Left ventricle myocardium inferior (tissue), 1 donor: ENCODE measurements at regions not wholly inside any gene's neighbourhood (a gene's known extent, or its start where the extent isn't known, plus 50 kb on each side); places are given as distances from the start of the nearest gene placed in this dataset.

Source experiments
- DNase-seq: peaks from one replicate; pipeline ENCODE4 v3.0.0-alpha.2; 2020
- H3K27ac ChIP-seq: fragments of 200-600 bp; replicated peaks from 2 replicates; pipeline ENCODE4 v1.8.0; 2021
- H3K27me3 ChIP-seq: fragments of 200-600 bp; 2 replicates; pipeline ENCODE4 v1.8.0; 2021; ENCODE audit warnings: low read depth
- H3K36me3 ChIP-seq: fragments of 200-600 bp; 2 replicates; pipeline ENCODE4 v1.8.0; 2021
- H3K4me1 ChIP-seq: fragments of 200-600 bp; 2 replicates; pipeline ENCODE4 v1.8.0; 2021
- H3K4me3 ChIP-seq: fragments of 200-600 bp; 2 replicates; pipeline ENCODE4 v1.8.0; 2021; ENCODE audit warnings: mild to moderate bottlenecking, moderate library complexity
- H3K9me3 ChIP-seq: fragments of 200-600 bp; replicated peaks from 2 replicates; pipeline ENCODE4 v1.8.0; 2021
- CTCF ChIP-seq: fragments of 200-600 bp; IDR thresholded peaks from 2 replicates; pipeline ENCODE4 v1.8.0; 2021; ENCODE audit warnings: antibody characterized with exemption, mild to moderate bottlenecking, borderline replicate concordance
- intact Hi-C: fragments of 100-400 bp; cut with micrococcal nuclease; formaldehyde crosslinking; loops from one replicate; pipeline ENCODE4 v1.11.0; 2022
- donor health status: DM: no; HTN: yes; CAD: no; lungs with severe emphysema.

GRCh38 chr3:35200056-35200455 is 439.3 kb upstream of the ARPP21 start:
- DNase-seq, result no peak
- no peaks in the 10 kb centered on the region for H3K36me3 ChIP-seq
- H3K27ac ChIP-seq, result no peak overlapping the region
- H3K4me1 ChIP-seq, result no peaks in the 10 kb centered on the region
- no peaks in the 10 kb centered on the region for H3K9me3 ChIP-seq
- H3K27me3 ChIP-seq, result no peaks in the 10 kb centered on the region
- no peak for TF ChIP-seq CTCF
- intact Hi-C loops, result no loop called here
- no peak overlapping the region for H3K4me3 ChIP-seq

- TF ChIP-seq CTCF, result no peak
- no peaks in the 10 kb centered on the region for H3K36me3 ChIP-seq
- no peaks in the 10 kb centered on the region for H3K9me3 ChIP-seq
- no peak for DNase-seq
- no peaks in the 10 kb centered on the region for H3K4me1 ChIP-seq
- H3K27ac ChIP-seq, result no peak overlapping the region
- intact Hi-C loops, result no loop called here
- H3K27me3 ChIP-seq, result no peaks in the 10 kb centered on the region
- no peak overlapping the region for H3K4me3 ChIP-seq
These were observed 438.1 kb upstream of the ARPP21 start for GRCh38 chr3:35201211-35201610.

GRCh38 chr3:35215525-35216500 is 423.5 kb upstream of the ARPP21 start:
- no peak for DNase-seq
- Histone ChIP-seq H3K4me3 (no peak overlapping the region), H3K27ac (no peak overlapping the region), H3K36me3 (no peaks in the 10 kb centered on the region), H3K9me3 (peaks cover 3% of the 10 kb centered on the region), H3K4me1 (no peaks in the 10 kb centered on the region), H3K27me3 (no peaks in the 10 kb centered on the region)
- no peak for TF ChIP-seq CTCF
- intact Hi-C loops, result no loop called here

- Histone ChIP-seq H3K27ac (no peak overlapping the region), H3K36me3 (no peaks in the 10 kb centered on the region), H3K4me1 (no peaks in the 10 kb centered on the region), H3K27me3 (no peaks in the 10 kb centered on the region), H3K4me3 (no peak overlapping the region), H3K9me3 (peaks cover 3% of the 10 kb centered on the region)
- DNase-seq, result no peak
- intact Hi-C loops, result no loop called here
- TF ChIP-seq CTCF, result no peak
These were observed 422.6 kb upstream of the ARPP21 start for GRCh38 chr3:35216501-35217266.

GRCh38 chr3:35223632-35224394 is 415.5 kb upstream of the ARPP21 start:
- Histone ChIP-seq H3K4me1 (no peaks in the 10 kb centered on the region), H3K27ac (no peak overlapping the region), H3K27me3 (no peaks in the 10 kb centered on the region), H3K36me3 (no peaks in the 10 kb centered on the region), H3K4me3 (no peak overlapping the region), H3K9me3 (no peaks in the 10 kb centered on the region)
- no peak for TF ChIP-seq CTCF
- intact Hi-C loops, result no loop called here
- no peak for DNase-seq
